Calu3 (cell line): ENCODE measurements at regions not wholly inside any gene's neighbourhood (a gene's known extent, or its start where the extent isn't known, plus 50 kb on each side); places are given as distances from the start of the nearest gene placed in this dataset.
"Not testable (repeated sequence)": the region's sequence is repeated elsewhere in the genome, so short reads cannot be mapped to it uniquely, and the experiment has no call there.

ENCODE experiments used
- BruUV-seq: library from RNA; stranded (reverse); fragments of 400-500 nt; replicated peaks from 2 replicates; lab custom pipeline; 2021; lab: Mats Ljungman, UMichigan
- CTCF ChIA-PET: fragments of 300-600 bp; sonication (Branson Sonifier 250); formaldehyde crosslinking; loops from one replicate; lab custom pipeline; 2022; ENCODE audit warnings: antibody characterized with exemption; lab: Charles Lee
- DNase-seq: peaks from one replicate; pipeline ENCODE4 v3.0.0; 2022
- H3K27ac Mint-ChIP-seq: one replicate; pipeline ENCODE4 v1.8.0; 2022; ENCODE audit warnings: mixed read lengths; ENCODE audit not compliant: unreplicated experiment
- H3K27me3 Mint-ChIP-seq: one replicate; pipeline ENCODE4 v1.8.0; 2022; ENCODE audit warnings: mixed read lengths; ENCODE audit not compliant: unreplicated experiment
- H3K36me3 Mint-ChIP-seq: one replicate; pipeline ENCODE4 v1.8.0; 2022; ENCODE audit warnings: mild to moderate bottlenecking, moderate library complexity, mixed read lengths; ENCODE audit not compliant: insufficient read depth, unreplicated experiment
- H3K4me1 Mint-ChIP-seq: one replicate; pipeline ENCODE4 v1.8.0; 2022; ENCODE audit warnings: mild to moderate bottlenecking, low read depth, mixed read lengths; ENCODE audit not compliant: unreplicated experiment
- H3K4me3 Mint-ChIP-seq: one replicate; pipeline ENCODE4 v1.8.0; 2022; ENCODE audit warnings: mild to moderate bottlenecking, low read depth, moderate library complexity, mixed read lengths; ENCODE audit not compliant: unreplicated experiment
- H3K9me3 Mint-ChIP-seq: one replicate; pipeline ENCODE4 v1.8.0; 2022; ENCODE audit warnings: low read depth, mixed read lengths; ENCODE audit not compliant: unreplicated experiment
- CTCF ChIP-seq: fragments of 200-600 bp; IDR thresholded peaks from one replicate; pipeline ENCODE4 v1.8.0; 2022; ENCODE audit warnings: antibody characterized with exemption; ENCODE audit not compliant: unreplicated experiment
- intact Hi-C: fragments of 100-400 bp; cut with micrococcal nuclease; formaldehyde crosslinking; loops from one replicate; pipeline ENCODE4 v1.10.0; 2022; ENCODE audit not compliant: unreplicated experiment

GRCh38 chr17:33871720-33872540 is 383.2 kb upstream of the CCL2 start:
- no peaks in the 10 kb centered on the region for H3K36me3 Mint-ChIP-seq
- H3K27ac Mint-ChIP-seq = no peak overlapping the region
- DNase-seq = no peak
- peaks cover 2% of the 10 kb centered on the region for H3K9me3 Mint-ChIP-seq
- intact Hi-C loops = no loop called here
- CTCF ChIA-PET = no interaction called here
- BruUV-seq = no TSS peak
- H3K27me3 Mint-ChIP-seq = peaks cover 62% of the 10 kb centered on the region
- H3K4me3 Mint-ChIP-seq = no peak overlapping the region
- no peaks in the 10 kb centered on the region for H3K4me1 Mint-ChIP-seq
- no peak for TF ChIP-seq CTCF

- intact Hi-C loops = no loop called here
- H3K36me3 Mint-ChIP-seq = no peaks in the 10 kb centered on the region
- no TSS peak for BruUV-seq
- peaks cover 2% of the 10 kb centered on the region for H3K9me3 Mint-ChIP-seq
- peaks cover 71% of the 10 kb centered on the region for H3K27me3 Mint-ChIP-seq
- CTCF ChIA-PET = no interaction called here
- H3K4me3 Mint-ChIP-seq = no peak overlapping the region
- no peak overlapping the region for H3K27ac Mint-ChIP-seq
- no peak for DNase-seq
- TF ChIP-seq CTCF = no peak
- H3K4me1 Mint-ChIP-seq = no peaks in the 10 kb centered on the region
Measured at GRCh38 chr17:33873201-33873617, 381.9 kb upstream of the CCL2 start.

- no peak for TF ChIP-seq CTCF
- intact Hi-C loops = no loop called here
- Mint-ChIP-seq H3K4me1 (no peaks in the 10 kb centered on the region), H3K27ac (no peak overlapping the region), H3K36me3 (no peaks in the 10 kb centered on the region), H3K27me3 (peaks cover 82% of the 10 kb centered on the region), H3K9me3 (peaks cover 2% of the 10 kb centered on the region), H3K4me3 (no peak overlapping the region)
- CTCF ChIA-PET = interaction anchor here (0.7 kb wide), 1 partner anchor 201 kb away, joined by 4 read pairs; no protein-coding TSS in a partner anchor
- no peak for DNase-seq
- BruUV-seq = no TSS peak
Measured at GRCh38 chr17:33874617-33875060, 380.4 kb upstream of the CCL2 start.

- Mint-ChIP-seq H3K27me3 (peaks cover 71% of the 10 kb centered on the region), H3K36me3 (no peaks in the 10 kb centered on the region), H3K4me1 (no peaks in the 10 kb centered on the region), H3K4me3 (no peak overlapping the region), H3K9me3 (peaks cover 2% of the 10 kb centered on the region), H3K27ac (no peak overlapping the region)
- CTCF ChIA-PET = no interaction called here
- TF ChIP-seq CTCF = no peak
- no TSS peak for BruUV-seq
- intact Hi-C loops = no loop called here
- no peak for DNase-seq
Measured at GRCh38 chr17:33875973-33876372, 379.1 kb upstream of the CCL2 start.

- H3K4me1 Mint-ChIP-seq, H3K36me3 Mint-ChIP-seq, H3K9me3 Mint-ChIP-seq, BruUV-seq, DNase-seq, intact Hi-C loops, CTCF ChIA-PET, H3K27ac Mint-ChIP-seq, H3K4me3 Mint-ChIP-seq: not testable (repeated sequence)
- peaks cover 40% of the 10 kb centered on the region for H3K27me3 Mint-ChIP-seq
Measured at GRCh38 chr17:33882273-33882672, 372.8 kb upstream of the CCL2 start.

GRCh38 chr17:33882677-33883076 is 372.4 kb upstream of the CCL2 start:
- intact Hi-C loops, H3K4me3 Mint-ChIP-seq, H3K27ac Mint-ChIP-seq, H3K36me3 Mint-ChIP-seq, H3K4me1 Mint-ChIP-seq, CTCF ChIA-PET, BruUV-seq, H3K9me3 Mint-ChIP-seq, DNase-seq: not testable (repeated sequence)
- peaks cover 40% of the 10 kb centered on the region for H3K27me3 Mint-ChIP-seq
